Panc1 (cell line): ENCODE measurements at regions not wholly inside any gene's neighbourhood (a gene's known extent, or its start where the extent isn't known, plus 50 kb on each side); places are given as distances from the start of the nearest gene placed in this dataset.

Experiments used
- ATAC-seq: fragments of 200-7000 bp; cut with Tn5 transposase; 2 replicates; pipeline ENCODE4 v1.9.1; 2020; ENCODE audit warnings: mild to moderate bottlenecking, moderate library complexity
- BruUV-seq: library from RNA; stranded (reverse); fragments of 400-500 nt; replicated peaks from 2 replicates; lab custom pipeline; 2021; lab: Mats Ljungman, UMichigan
- CTCF ChIA-PET: fragments of 300-600 bp; sonication (Branson Sonifier 250); formaldehyde crosslinking; loops from one replicate; lab custom pipeline; 2022; ENCODE audit warnings: antibody characterized with exemption; lab: Charles Lee
- POLR2A ChIA-PET: fragments of 300-600 bp; sonication (Branson Sonifier 250); formaldehyde crosslinking; loops from one replicate; lab custom pipeline; 2022; ENCODE audit warnings: antibody characterized with exemption; lab: Charles Lee
- DNase-seq: peaks from one replicate; pipeline ENCODE4 v3.0.0-alpha.2; 2010; ENCODE audit warnings: low read depth, low spot score
- H3K27ac ChIP-seq: 2 replicates; pipeline ENCODE4 v1.5.1; 2011; ENCODE audit warnings: mild to moderate bottlenecking, low read length, inconsistent platforms
- H3K27me3 ChIP-seq: fragments of 200-500 bp; sonication (Bioruptor generic); 2 replicates; pipeline ENCODE4 v1.6.0; 2014; ENCODE audit warnings: low read length, inconsistent platforms; ENCODE audit not compliant: control insufficient read depth, insufficient read depth
- H3K36me3 ChIP-seq: fragments of 200-500 bp; sonication (Bioruptor generic); 2 replicates; pipeline ENCODE4 v1.5.1; 2014; ENCODE audit warnings: inconsistent platforms, mild to moderate bottlenecking, low read length, moderate library complexity; ENCODE audit not compliant: control insufficient read depth, insufficient read depth
- H3K4me1 ChIP-seq: 2 replicates; pipeline ENCODE4 v1.5.1; 2011; ENCODE audit warnings: inconsistent platforms, mild to moderate bottlenecking, low read length, moderate library complexity; ENCODE audit not compliant: control insufficient read depth, insufficient read depth
- H3K4me3 ChIP-seq, 2 experiments: 2 replicates each; pipeline ENCODE4 v1.5.1; 2011 to 2012; ENCODE audit warnings: low read depth in 2 of 2, low read length in 2 of 2, mild to moderate bottlenecking in 2 of 2, inconsistent platforms in 1 of 2, moderate library complexity in 1 of 2
- H3K9me3 ChIP-seq: fragments of 200-500 bp; sonication (Bioruptor generic); 2 replicates; pipeline ENCODE4 v1.5.1; 2014; ENCODE audit warnings: low read depth, mild to moderate bottlenecking, inconsistent platforms, low read length, moderate library complexity; ENCODE audit not compliant: control insufficient read depth, insufficient read depth
- POLR2AphosphoS5 ChIP-seq: IDR thresholded peaks from 2 replicates; pipeline ENCODE4 v1.6.1; 2012; ENCODE audit warnings: mild to moderate bottlenecking, low read depth, low read length, moderate library complexity
- SIN3A ChIP-seq: IDR thresholded peaks from 2 replicates; pipeline ENCODE4 v1.6.1; 2012; ENCODE audit warnings: low read depth, mild to moderate bottlenecking, low read length, moderate library complexity, borderline replicate concordance; ENCODE audit not compliant: insufficient read depth
- TCF7L2 ChIP-seq: IDR thresholded peaks from 2 replicates; pipeline ENCODE4 v1.6.1; 2011; ENCODE audit warnings: mild to moderate bottlenecking, low read depth, low read length, inconsistent platforms
- in situ Hi-C: cut with HindIII; loops from 2 replicates; pipeline ENCODE4 v1.10.0; 2016; ENCODE audit warnings: low sequenced_read_pairs, low pct_unique_long_range_greater_than_20kb
- intact Hi-C: fragments of 100-400 bp; cut with micrococcal nuclease; formaldehyde crosslinking; loops from one replicate; pipeline ENCODE4 v1.10.0; 2022; ENCODE audit not compliant: unreplicated experiment
- TF ChIP-seq, protein P1 (sequence below), 2 experiments: IDR thresholded peaks; 2 replicates each; pipeline ENCODE4 v1.6.1; 2011 to 2012; ENCODE audit warnings: low read depth in 2 of 2, control low read depth in 1 of 2, low read length in 1 of 2, mild to moderate bottlenecking in 1 of 2, moderate library complexity in 1 of 2; ENCODE audit not compliant: insufficient read depth in 1 of 2
- TF ChIP-seq, protein P2 (sequence below): fragments of 450-650 bp; IDR thresholded peaks from 2 replicates; pipeline ENCODE4 v1.5.1; 2017; ENCODE audit warnings: mild to moderate bottlenecking

DNA sequence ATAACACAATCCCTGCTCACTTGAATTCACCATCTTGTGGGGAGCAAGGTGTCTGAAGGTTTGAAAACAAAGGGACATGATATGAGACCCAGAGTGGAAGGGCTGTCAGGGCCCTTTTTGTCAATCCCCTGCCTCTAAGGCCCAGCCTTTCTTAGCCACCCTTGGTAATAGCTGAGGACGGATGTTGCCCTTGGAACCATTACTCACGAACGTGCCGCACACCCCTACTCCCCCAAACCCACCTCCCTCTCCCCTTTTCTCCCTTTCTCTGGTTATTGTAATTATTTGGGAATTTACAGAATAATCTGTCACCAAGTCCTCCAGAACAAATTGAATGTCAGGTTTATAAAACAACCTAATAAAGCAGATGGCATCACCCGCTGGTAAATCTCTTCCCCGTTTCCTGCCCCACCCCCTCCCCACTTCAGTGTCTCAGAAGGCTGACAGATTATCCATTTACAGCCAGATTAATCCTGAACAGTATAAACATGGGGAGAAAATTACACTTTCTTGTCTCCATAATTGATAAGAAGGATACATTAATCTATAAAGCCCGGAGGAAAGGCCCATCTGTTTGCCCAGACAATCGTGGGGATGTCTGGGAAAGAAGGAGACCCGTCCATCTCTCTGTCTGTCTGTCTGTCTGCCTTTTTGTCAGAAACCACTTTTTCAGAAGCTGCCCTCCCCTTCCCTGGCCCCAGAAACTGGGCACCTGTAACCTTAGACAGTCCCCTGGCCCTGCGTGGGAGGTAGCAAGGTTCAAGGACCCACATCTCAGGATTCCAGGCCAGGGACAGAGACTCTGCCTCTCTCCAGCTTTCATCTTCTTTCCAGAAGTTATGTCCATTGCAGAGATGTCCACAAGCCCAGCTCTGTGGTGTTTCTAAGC is 60.6 kb upstream of the CD34 start:
- Histone ChIP-seq H3K36me3 (no peaks in the 10 kb centered on the region), H3K27me3 (no peaks in the 10 kb centered on the region; the same call in 1 of the 2 replicates), H3K4me1 (no peaks in the 10 kb centered on the region), H3K4me3 (no peak overlapping the region), H3K9me3 (no peaks in the 10 kb centered on the region), H3K27ac (no peak overlapping the region)
- DNase-seq (no peak), ATAC-seq (no peak)
- TF ChIP-seq, protein P1, sequence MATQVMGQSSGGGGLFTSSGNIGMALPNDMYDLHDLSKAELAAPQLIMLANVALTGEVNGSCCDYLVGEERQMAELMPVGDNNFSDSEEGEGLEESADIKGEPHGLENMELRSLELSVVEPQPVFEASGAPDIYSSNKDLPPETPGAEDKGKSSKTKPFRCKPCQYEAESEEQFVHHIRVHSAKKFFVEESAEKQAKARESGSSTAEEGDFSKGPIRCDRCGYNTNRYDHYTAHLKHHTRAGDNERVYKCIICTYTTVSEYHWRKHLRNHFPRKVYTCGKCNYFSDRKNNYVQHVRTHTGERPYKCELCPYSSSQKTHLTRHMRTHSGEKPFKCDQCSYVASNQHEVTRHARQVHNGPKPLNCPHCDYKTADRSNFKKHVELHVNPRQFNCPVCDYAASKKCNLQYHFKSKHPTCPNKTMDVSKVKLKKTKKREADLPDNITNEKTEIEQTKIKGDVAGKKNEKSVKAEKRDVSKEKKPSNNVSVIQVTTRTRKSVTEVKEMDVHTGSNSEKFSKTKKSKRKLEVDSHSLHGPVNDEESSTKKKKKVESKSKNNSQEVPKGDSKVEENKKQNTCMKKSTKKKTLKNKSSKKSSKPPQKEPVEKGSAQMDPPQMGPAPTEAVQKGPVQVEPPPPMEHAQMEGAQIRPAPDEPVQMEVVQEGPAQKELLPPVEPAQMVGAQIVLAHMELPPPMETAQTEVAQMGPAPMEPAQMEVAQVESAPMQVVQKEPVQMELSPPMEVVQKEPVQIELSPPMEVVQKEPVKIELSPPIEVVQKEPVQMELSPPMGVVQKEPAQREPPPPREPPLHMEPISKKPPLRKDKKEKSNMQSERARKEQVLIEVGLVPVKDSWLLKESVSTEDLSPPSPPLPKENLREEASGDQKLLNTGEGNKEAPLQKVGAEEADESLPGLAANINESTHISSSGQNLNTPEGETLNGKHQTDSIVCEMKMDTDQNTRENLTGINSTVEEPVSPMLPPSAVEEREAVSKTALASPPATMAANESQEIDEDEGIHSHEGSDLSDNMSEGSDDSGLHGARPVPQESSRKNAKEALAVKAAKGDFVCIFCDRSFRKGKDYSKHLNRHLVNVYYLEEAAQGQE (IDR thresholded peaks at IDR 0.05; ENCODE audit: insufficient read depth in 1 of 2, low read depth in 2 of 2, low read length in 1 of 2): no peak
- in situ Hi-C loops (no loop called here), intact Hi-C loops (no loop called here)
- BruUV-seq: no TSS peak
- CTCF ChIA-PET: no interaction called here
- POLR2A ChIA-PET: no interaction called here

DNA sequence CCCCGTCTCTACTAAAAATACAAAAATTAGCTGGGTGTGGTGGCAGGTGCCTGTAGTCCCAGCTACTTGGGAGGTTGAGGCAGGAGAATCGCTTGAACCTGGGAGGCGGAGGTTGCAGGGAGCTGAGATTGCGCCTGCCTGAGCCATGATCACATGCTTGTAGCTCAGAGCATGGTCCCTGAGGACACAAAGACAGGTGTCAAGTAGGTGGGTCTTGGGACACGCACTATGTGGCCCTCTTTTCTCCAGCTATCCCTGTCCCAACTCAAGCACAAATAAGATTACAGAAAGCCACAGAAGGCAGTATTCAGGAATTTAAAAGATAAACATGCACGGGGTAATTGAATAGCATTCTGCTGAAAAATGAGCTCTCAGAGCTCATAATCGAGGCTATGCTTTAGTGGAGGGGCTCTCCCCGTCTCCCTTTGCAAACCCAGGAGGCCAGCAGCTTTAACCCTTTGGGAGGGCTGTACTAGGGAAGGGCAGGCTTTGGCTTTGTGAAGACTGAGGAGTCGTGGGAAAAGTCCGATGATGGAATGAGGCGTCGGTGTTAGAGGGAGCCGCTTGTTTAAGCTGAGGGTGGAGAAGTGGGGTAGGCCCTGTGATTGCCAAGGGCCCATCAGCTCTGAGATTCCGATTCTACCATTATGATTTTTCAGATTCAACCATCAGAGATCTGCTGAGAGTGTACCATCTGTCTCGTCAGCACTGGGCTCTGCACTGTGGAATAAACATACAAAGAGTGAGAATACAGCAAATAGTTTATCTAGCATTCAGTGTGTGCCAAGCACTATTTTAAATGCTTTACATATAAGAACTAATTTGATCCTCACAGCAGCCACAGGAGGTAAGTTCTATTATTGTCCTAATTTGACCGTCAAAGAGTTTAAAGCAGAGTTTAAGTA is 59.7 kb upstream of the CD34 start:
- no peaks in the 10 kb centered on the region for H3K9me3 ChIP-seq
- H3K27me3 ChIP-seq: no peaks in the 10 kb centered on the region; the same call in 1 of the 2 replicates
- in situ Hi-C loops: no loop called here
- H3K4me3 ChIP-seq: no peak overlapping the region
- ChIA-PET CTCF (no interaction called here), POLR2A (no interaction called here)
- ATAC-seq: no peak
- intact Hi-C loops: no loop called here
- no peaks in the 10 kb centered on the region for H3K36me3 ChIP-seq
- DNase-seq: no peak
- H3K27ac ChIP-seq: no peak overlapping the region
- no TSS peak for BruUV-seq
- H3K4me1 ChIP-seq: no peaks in the 10 kb centered on the region
- TF ChIP-seq, protein P2, sequence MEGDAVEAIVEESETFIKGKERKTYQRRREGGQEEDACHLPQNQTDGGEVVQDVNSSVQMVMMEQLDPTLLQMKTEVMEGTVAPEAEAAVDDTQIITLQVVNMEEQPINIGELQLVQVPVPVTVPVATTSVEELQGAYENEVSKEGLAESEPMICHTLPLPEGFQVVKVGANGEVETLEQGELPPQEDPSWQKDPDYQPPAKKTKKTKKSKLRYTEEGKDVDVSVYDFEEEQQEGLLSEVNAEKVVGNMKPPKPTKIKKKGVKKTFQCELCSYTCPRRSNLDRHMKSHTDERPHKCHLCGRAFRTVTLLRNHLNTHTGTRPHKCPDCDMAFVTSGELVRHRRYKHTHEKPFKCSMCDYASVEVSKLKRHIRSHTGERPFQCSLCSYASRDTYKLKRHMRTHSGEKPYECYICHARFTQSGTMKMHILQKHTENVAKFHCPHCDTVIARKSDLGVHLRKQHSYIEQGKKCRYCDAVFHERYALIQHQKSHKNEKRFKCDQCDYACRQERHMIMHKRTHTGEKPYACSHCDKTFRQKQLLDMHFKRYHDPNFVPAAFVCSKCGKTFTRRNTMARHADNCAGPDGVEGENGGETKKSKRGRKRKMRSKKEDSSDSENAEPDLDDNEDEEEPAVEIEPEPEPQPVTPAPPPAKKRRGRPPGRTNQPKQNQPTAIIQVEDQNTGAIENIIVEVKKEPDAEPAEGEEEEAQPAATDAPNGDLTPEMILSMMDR: no peak
- TF ChIP-seq POLR2AphosphoS5: no peak
- TF ChIP-seq, protein P1 (IDR thresholded peaks at IDR 0.05; ENCODE audit: insufficient read depth in 1 of 2, low read depth in 2 of 2, low read length in 1 of 2): no peak
- no peak for TF ChIP-seq TCF7L2
- TF ChIP-seq SIN3A: no peak
